HG03558 (cell line): ENCODE measurements at regions not wholly inside any gene's neighbourhood (a gene's known extent, or its start where the extent isn't known, plus 50 kb on each side); places are given as distances from the start of the nearest gene placed in this dataset.
"Not testable (repeated sequence)": the region's sequence is repeated elsewhere in the genome, so short reads cannot be mapped to it uniquely, and the experiment has no call there.

Experiments
- ATAC-seq: cut with Tn5 transposase; IDR thresholded peaks from one replicate; pipeline ENCODE4 v1.9.1; 2021; ENCODE audit warnings: moderate number of reproducible peaks; ENCODE audit not compliant: unreplicated experiment; ENCODE audit errors: extremely low read depth

DNA sequence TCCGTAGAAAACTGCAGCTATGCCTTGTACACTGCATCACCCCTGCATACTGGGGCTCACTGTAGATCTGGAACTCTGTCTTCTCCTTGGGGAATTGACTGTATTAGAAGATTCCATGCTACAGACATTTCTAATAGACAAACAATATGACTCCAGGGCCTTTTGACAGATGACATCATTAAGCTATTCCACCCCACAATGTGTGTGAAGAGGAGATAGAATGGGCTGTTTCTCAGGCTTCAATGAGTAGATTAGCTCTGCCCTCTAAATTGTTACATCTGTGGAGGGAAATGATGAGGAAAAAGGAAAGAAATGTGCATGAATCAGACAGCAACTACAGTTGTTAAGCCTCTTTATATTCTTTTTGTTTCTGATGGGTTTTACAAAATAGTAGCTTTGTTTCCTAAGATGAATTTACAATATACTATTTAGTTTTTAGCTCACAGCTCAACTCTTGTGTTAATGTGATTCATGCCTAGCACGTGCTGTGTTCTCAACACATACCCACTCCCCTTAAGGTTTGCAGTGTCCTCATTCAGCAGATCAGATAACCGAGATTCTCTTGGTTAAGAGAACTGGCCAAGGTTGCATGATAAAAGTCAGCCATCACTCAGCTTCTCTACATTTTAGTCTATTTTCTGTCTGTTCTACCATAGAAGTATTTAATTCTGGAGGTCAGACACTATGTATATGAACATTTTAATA lies 281.6 kb upstream of the NBPF12 start:
- not testable (repeated sequence) for ATAC-seq

DNA sequence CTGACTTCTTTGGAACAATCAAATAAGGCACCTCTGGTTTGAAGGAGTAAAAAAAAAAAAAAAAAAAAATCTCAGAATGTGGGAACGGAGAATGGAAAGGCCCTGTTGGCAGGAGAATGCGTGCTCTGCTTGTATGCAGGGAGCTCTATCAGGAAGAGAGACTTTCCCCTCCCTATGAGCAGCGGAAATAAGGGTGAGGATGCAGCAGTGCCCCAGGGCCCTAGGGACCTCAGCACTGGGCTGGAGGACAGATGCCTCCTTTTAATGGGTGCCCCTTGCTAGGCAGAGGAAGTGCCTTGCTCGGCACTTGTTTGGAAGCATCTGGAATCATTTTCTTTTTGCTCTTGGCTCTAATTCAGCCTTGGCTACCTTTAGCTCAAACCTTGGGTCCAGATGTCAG lies 283.4 kb upstream of the NBPF12 start:
- ATAC-seq, result not testable (repeated sequence)

- not testable (repeated sequence) for ATAC-seq
Measured at GRCh38 chr1:146645978-146646604, 292.0 kb upstream of the NBPF12 start.

DNA sequence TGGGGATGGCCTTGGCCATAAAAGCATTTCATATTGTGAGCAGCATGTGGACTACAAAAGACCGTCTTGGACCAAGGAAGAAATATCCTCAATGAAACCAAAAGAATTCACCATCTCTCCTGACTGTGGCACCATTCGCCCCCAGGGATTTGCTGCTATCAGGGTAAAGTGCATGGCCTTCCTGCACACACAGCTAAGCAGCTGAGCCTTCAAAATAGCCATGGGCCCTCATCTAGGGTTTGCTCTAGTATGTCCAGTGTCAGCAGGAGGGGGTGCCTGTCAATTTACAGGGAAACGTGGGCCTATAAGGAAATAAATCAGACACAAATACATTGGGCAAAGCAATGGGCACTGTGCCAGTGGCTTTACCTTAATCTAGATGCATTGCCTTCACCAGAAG lies 296.6 kb upstream of the NBPF12 start:
- not testable (repeated sequence) for ATAC-seq

DNA sequence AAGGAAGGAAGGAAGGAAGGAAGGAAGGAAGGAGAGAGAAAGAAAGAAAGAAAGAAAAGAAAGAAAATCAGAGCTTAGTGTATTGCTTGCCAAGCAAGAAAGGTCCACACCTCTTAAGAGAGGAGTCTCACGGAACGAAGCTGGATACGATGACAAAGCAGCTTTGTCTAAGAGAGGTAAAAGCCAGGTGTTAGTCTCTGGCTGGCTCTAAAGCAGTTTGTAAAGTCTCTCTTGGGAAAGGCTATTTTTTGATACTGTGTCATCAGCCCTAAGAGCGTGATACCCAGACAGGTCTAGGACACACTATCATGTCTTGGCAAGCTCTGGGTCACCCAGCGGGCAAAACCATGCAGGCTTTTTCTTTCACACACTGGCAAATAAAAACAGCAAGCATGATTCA lies 297.5 kb upstream of the NBPF12 start:
- ATAC-seq, result not testable (repeated sequence)

- ATAC-seq, result not testable (repeated sequence)
Measured at GRCh38 chr1:146630302-146630701, 307.8 kb upstream of the NBPF12 start.

DNA sequence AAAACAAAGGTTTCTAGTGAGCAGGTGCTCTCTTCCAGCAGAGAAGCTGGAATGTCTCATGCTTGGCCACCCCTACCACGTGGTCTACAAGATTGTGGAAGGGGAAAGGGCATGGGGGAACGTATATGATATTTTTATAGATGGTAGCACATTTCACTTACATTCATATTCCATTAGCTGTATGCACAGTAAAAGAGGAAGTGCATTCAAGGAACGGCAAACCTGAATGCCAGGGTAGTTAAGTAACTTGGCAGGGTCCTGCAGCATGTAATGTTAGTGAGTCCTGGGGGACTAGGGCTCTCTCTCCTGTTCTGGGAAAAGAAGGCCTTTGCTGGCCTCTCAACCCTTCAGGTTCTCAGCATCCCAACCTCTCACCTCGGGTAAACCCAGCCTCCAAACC lies 319.5 kb upstream of the NBPF12 start:
- not testable (repeated sequence) for ATAC-seq

- not testable (repeated sequence) for ATAC-seq
Measured at GRCh38 chr1:146604681-146605080, 333.4 kb upstream of the NBPF12 start.

DNA sequence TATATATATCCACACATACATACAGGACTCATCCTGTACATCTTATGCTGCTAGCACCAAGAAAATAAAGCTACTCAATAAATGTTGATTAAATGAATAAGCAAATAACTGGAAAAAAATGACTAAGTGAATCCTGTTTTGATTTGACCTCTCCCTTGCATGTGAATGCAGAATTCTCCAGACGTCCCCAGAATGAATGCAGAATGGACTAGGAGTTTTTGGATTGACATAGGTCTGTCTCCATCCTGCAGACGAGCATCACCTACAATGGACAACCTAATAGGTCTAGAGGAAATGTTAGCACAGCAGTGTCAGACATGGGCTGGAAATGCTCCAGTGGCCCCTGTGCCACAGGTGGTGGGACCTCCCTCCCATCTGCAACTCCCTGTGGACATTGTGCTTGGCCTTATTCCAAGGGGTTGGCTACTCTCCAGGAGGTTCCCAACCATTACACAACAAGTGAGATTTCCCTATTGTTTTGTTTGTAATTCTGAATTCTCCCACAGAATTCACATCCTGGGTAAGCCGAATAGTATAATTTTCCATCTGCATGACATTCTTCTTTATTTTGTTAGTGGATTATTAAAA lies 337.3 kb upstream of the NBPF12 start:
- not testable (repeated sequence) for ATAC-seq

- not testable (repeated sequence) for ATAC-seq
Measured at GRCh38 chr1:146599906-146600305, 338.2 kb upstream of the NBPF12 start.

DNA sequence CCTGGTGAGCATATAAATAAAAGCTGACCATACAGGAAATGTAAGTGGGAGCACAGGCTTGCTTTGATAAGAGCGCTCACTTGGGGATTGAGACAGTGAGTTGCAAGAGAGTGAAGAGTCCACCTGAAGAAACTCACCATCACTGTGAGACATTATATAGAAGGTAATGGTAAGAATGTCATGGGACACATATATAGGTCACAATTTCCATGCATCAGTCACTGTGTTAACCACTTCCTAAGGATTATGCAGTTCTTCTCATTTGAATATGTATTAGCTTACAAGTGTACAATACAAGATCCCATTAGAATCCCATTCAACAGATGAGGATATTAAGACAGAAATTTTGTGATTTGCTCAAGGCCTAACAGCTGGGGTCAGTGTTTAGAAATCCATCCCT lies 352.4 kb upstream of the NOTCH2NLA start:
- ATAC-seq, result not testable (repeated sequence)

GRCh38 chr1:146567541-146567940 lies 338.7 kb upstream of the NOTCH2NLA start:
- not testable (repeated sequence) for ATAC-seq

DNA sequence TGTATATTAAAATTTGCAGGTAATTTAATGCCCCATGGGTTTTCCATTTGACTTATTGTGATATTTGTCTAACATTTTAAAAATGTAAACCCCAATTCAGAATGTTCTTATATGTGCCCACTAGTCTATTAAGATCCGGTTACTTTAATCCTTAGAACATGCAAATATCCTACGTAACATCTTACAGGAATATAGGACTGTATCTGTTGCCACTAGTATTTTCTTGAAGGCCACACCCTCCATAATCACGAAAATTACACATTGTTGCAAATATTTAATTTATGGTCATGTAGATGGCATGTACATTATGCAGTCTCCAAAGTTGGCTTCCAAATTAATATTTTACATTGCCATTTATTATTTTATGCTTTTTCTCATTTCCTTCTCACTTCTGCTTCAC lies 329.2 kb upstream of the NOTCH2NLA start:
- not testable (repeated sequence) for ATAC-seq

- ATAC-seq, result not testable (repeated sequence)
Measured at GRCh38 chr1:146556405-146556804, 327.6 kb upstream of the NOTCH2NLA start.

GRCh38 chr1:146552414-146552813 lies 323.6 kb upstream of the NOTCH2NLA start:
- ATAC-seq, result not testable (repeated sequence)

- not testable (repeated sequence) for ATAC-seq
Measured at GRCh38 chr1:146548684-146549083, 319.9 kb upstream of the NOTCH2NLA start.

DNA sequence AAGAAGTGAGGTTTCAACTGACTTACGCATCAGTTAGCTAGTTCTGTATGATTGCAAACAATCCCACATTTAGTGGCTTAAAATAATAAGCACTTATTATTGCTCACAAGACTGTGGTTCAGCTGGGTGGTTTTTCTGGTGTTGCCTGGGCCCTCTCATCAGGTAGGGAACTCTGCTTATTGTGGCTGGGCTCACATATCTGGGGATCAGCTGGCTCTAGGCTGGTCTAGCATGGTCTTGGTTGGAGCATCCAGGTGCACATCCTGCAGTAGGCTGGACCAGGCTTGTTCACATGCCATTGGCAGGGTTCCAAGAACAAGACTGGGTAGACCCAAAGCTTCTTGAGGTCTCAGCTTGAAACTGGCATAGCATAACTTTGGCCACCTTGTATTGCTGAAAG lies 317.4 kb upstream of the NOTCH2NLA start:
- ATAC-seq, result not testable (repeated sequence)

DNA sequence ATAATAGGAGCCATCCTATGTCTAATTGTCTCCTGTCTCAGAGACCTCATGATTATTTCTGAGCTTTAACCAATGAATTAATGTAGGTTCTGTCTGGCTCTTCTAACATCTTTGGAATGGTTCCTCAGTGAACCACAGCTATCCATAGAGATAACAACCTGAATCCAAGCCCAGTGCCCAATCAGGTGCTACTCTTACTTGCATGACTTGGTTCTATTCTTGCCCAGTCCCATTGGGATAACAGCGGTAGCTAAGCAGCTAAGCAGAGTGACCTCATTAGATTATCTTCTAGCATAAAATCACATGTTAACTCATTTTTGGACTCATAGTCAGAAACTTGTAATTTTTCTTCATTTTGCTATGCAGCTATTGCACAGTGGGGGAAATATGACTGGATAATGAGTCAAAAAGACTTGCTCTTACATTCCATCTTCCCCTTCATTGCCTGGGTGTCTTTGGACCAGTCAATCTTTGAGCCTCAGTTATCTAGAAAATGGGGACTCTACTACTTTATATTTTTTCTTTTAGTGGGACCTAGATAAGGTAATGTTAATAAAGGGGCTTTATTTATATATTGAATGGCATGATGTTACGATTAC lies 309.1 kb upstream of the NOTCH2NLA start:
- not testable (repeated sequence) for ATAC-seq

GRCh38 chr1:146536028-146536427 lies 307.2 kb upstream of the NOTCH2NLA start:
- not testable (repeated sequence) for ATAC-seq

- ATAC-seq, result not testable (repeated sequence)
Measured at GRCh38 chr1:146535575-146535974, 306.8 kb upstream of the NOTCH2NLA start.

DNA sequence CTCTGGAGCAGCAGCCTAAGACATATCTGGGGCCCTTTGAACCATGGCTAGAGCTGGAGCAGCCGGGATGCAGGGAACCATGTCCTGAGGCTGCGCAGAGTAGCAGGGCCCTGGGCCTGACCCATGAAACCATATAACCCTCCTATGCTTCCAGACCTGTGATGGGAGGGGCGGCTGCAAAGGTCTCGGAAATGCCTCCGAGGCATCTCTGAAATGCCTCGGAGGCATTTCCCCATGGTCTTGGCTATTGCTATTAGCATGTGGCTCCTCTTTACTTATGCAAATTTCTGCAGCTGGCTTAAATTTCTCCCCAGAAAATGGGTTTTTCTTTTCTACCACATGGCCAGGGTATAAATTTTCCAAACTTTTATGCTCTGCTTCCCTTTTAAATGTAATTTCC lies 302.1 kb upstream of the NOTCH2NLA start:
- ATAC-seq, result not testable (repeated sequence)
